PC-9 (cell line): ENCODE measurements at regions not wholly inside any gene's neighbourhood (a gene's known extent, or its start where the extent isn't known, plus 50 kb on each side); places are given as distances from the start of the nearest gene placed in this dataset.

ENCODE experiments used
- BruUV-seq: library from RNA; stranded (reverse); fragments of 400-500 nt; replicated peaks from 2 replicates; lab custom pipeline; 2021; lab: Mats Ljungman, UMichigan
- CTCF ChIA-PET: fragments of 300-600 bp; sonication (Branson Sonifier 250); formaldehyde crosslinking; loops from one replicate; lab custom pipeline; 2022; ENCODE audit warnings: antibody characterized with exemption; lab: Charles Lee
- POLR2A ChIA-PET: fragments of 300-600 bp; sonication (Branson Sonifier 250); formaldehyde crosslinking; loops from one replicate; lab custom pipeline; 2022; ENCODE audit warnings: antibody characterized with exemption; ENCODE audit not compliant: unreplicated experiment; lab: Charles Lee
- DNase-seq, 2 experiments: peaks; one replicate each; pipeline versions ENCODE4 v3.0.0 to v3.0.0-alpha.2; 2015 to 2022; ENCODE audit warnings: mixed read lengths in 1 of 2
- H2AFZ ChIP-seq: fragments of 200-600 bp; sonication (generic); 2 replicates; pipeline ENCODE4 v1.8.1; 2017; ENCODE audit warnings: antibody characterized with exemption
- H3F3A ChIP-seq: fragments of 200-600 bp; sonication (generic); 2 replicates; pipeline ENCODE4 v1.8.1; 2017; ENCODE audit warnings: antibody characterized with exemption, mild to moderate bottlenecking, low read depth; ENCODE audit not compliant: insufficient read depth
- H3K27ac ChIP-seq: fragments of 200-600 bp; sonication (generic); 2 replicates; pipeline ENCODE4 v1.6.1; 2016; ENCODE audit warnings: mixed run types
- H3K27me3 ChIP-seq: fragments of 200-600 bp; sonication (generic); 2 replicates; pipeline ENCODE4 v1.6.1; 2016; ENCODE audit warnings: low read depth, mixed run types; ENCODE audit not compliant: insufficient read depth
- H3K36me3 ChIP-seq: fragments of 200-600 bp; sonication (generic); 2 replicates; pipeline ENCODE4 v1.6.1; 2016; ENCODE audit warnings: low read depth, mixed run types
- H3K4me1 ChIP-seq: fragments of 200-600 bp; sonication (generic); replicated peaks from 2 replicates; pipeline ENCODE4 v1.6.1; 2016; ENCODE audit warnings: mixed run types; ENCODE audit not compliant: insufficient read depth
- H3K4me2 ChIP-seq: fragments of 200-600 bp; sonication (generic); 2 replicates; pipeline ENCODE4 v1.6.1; 2017; ENCODE audit warnings: mixed run types
- H3K4me3 ChIP-seq: fragments of 200-600 bp; sonication (generic); 2 replicates; pipeline ENCODE4 v1.6.1; 2016; ENCODE audit warnings: mixed run types
- H3K79me2 ChIP-seq: fragments of 200-600 bp; sonication (generic); 2 replicates; pipeline ENCODE4 v1.6.1; 2017; ENCODE audit warnings: low read depth, mixed run types
- H3K9me2 ChIP-seq: fragments of 200-600 bp; sonication (generic); 2 replicates; pipeline ENCODE4 v1.8.1; 2017; ENCODE audit warnings: mild to moderate bottlenecking; ENCODE audit not compliant: insufficient read depth
- H3K9me3 ChIP-seq: fragments of 200-600 bp; sonication (generic); 2 replicates; pipeline ENCODE4 v1.8.1; 2016; ENCODE audit warnings: low read depth; ENCODE audit not compliant: insufficient read depth
- H4K20me1 ChIP-seq: fragments of 200-600 bp; sonication (generic); 2 replicates; pipeline ENCODE4 v1.8.1; 2017; ENCODE audit not compliant: insufficient read depth
- EZH2 ChIP-seq: fragments of 200-600 bp; sonication (generic); IDR thresholded peaks from 2 replicates; pipeline ENCODE4 v1.8.0; 2017; ENCODE audit warnings: antibody characterized with exemption, low read depth
- intact Hi-C: fragments of 100-400 bp; cut with micrococcal nuclease; formaldehyde crosslinking; loops from one replicate; pipeline ENCODE4 v1.10.0; 2022; ENCODE audit not compliant: unreplicated experiment
- TF ChIP-seq, protein P1 (sequence below): fragments of 200-600 bp; sonication (generic); conservative IDR thresholded peaks from 2 replicates; pipeline ENCODE4 v1.6.1; 2017; ENCODE audit warnings: mixed run types, antibody characterized with exemption, mild to moderate bottlenecking, moderate library complexity

DNA sequence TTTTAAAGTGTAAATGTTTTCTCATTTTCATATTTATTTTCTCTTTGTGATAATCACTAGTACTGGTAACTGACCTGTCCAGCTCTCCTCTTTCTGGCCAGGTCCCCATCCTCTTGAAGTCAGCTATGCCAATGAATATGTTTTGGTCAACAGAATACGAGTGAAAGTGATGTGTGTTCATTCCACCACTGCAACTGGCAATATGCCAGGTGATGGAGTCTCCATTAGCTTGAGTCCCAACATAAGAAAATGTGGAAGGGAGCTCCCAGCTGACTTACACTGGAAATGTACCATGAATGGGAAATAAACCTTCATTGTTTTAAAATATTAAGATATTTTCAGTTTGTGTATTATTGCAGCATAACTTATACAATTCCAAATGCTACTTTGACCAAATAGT lies 75.8 kb downstream of the CCDC34 start:
- POLR2A ChIA-PET, result no interaction called here
- TF ChIP-seq, protein P1, sequence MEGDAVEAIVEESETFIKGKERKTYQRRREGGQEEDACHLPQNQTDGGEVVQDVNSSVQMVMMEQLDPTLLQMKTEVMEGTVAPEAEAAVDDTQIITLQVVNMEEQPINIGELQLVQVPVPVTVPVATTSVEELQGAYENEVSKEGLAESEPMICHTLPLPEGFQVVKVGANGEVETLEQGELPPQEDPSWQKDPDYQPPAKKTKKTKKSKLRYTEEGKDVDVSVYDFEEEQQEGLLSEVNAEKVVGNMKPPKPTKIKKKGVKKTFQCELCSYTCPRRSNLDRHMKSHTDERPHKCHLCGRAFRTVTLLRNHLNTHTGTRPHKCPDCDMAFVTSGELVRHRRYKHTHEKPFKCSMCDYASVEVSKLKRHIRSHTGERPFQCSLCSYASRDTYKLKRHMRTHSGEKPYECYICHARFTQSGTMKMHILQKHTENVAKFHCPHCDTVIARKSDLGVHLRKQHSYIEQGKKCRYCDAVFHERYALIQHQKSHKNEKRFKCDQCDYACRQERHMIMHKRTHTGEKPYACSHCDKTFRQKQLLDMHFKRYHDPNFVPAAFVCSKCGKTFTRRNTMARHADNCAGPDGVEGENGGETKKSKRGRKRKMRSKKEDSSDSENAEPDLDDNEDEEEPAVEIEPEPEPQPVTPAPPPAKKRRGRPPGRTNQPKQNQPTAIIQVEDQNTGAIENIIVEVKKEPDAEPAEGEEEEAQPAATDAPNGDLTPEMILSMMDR, result no peak
- TF ChIP-seq EZH2, result no peak
- DNase-seq, result no peak
- Histone ChIP-seq H3K36me3 (no peaks in the 10 kb centered on the region), H3K9me3 (peaks cover 11% of the 10 kb centered on the region), H3K27me3 (no peaks in the 10 kb centered on the region), H3K4me3 (no peak overlapping the region), H3K4me2 (no peak overlapping the region), H3K9me2 (no peaks in the 10 kb centered on the region), H3F3A (0 out of 2 replicates have a peak, but pooled peaks cover 3% of the 10 kb centered on the region), H3K4me1 (no peaks in the 10 kb centered on the region), H3K79me2 (no peaks in the 10 kb centered on the region), H4K20me1 (no peaks in the 10 kb centered on the region), H3K27ac (no peak overlapping the region), H2AFZ (no peak overlapping the region)
- no TSS peak for BruUV-seq
- intact Hi-C loops, result loop anchor here (10.0 kb wide), 1 partner anchor 82 kb away; no protein-coding TSS in a partner anchor
- CTCF ChIA-PET, result no interaction called here

DNA sequence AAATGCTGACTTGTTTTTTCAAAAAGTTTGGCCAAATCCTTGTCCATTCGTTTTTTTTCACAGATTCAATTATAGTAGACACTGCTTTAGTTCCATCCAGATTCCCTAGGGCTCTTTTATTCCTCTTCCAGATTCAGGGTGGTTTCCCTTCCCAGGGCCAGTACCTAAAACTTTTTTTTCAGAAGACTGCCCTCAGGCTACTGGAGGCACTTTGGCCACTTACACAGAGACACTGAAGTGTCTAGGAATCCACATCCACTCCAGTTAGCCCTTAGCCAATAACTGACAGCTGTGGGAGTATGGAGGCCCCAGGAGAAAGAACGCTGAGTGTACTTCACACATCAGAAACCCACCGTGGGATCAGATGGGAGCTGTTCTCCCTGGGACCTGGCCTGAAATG lies 77.3 kb downstream of the CCDC34 start:
- no peak for DNase-seq
- Histone ChIP-seq H2AFZ (no peak overlapping the region), H3K27ac (no peak overlapping the region), H3K9me2 (no peaks in the 10 kb centered on the region), H3K79me2 (no peaks in the 10 kb centered on the region), H3K9me3 (no peaks in the 10 kb centered on the region), H3K4me3 (no peak overlapping the region), H3F3A (0 out of 2 replicates have a peak, but pooled peaks cover under 1% of the 10 kb centered on the region), H4K20me1 (no peaks in the 10 kb centered on the region), H3K4me1 (no peaks in the 10 kb centered on the region), H3K4me2 (no peak overlapping the region), H3K36me3 (no peaks in the 10 kb centered on the region), H3K27me3 (no peaks in the 10 kb centered on the region)
- TF ChIP-seq, protein P1, result no peak
- intact Hi-C loops, result loop anchor here (10.0 kb wide), 1 partner anchor 81 kb away; no protein-coding TSS in a partner anchor
- POLR2A ChIA-PET, result no interaction called here
- BruUV-seq, result no TSS peak
- CTCF ChIA-PET, result no interaction called here

DNA sequence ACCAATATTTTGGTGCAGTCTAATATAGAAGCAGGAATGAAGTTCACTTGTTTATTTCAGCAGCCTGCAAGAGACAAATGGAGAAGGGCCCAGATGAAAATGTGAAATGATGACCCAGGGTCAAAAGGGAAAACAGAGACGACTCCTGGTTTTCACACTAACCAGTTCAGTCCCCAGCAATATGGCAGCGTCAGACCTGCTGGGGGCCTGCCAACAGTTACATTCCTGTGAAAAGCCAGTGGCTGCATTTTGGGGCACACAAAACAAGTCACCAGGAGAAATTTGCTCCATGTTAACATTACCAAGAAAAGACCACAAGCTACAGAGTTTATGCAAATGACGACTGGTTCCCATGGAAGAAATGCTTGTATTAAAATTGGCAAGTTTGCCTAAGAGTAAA lies 80.2 kb downstream of the CCDC34 start:
- BruUV-seq, result no TSS peak
- ChIA-PET POLR2A (no interaction called here), CTCF (interaction anchor here (0.7 kb wide), 1 partner anchor 203 kb away, joined by 4 read pairs; no protein-coding TSS in a partner anchor)
- Histone ChIP-seq H3F3A (no peaks in the 10 kb centered on the region), H3K79me2 (no peaks in the 10 kb centered on the region), H3K4me2 (no peak overlapping the region), H3K4me3 (no peak overlapping the region), H3K9me2 (no peaks in the 10 kb centered on the region), H3K27ac (no peak overlapping the region), H3K9me3 (no peaks in the 10 kb centered on the region), H3K27me3 (no peaks in the 10 kb centered on the region), H2AFZ (no peak overlapping the region), H4K20me1 (no peaks in the 10 kb centered on the region), H3K4me1 (no peaks in the 10 kb centered on the region), H3K36me3 (no peaks in the 10 kb centered on the region)
- DNase-seq, result no peak
- no peak for TF ChIP-seq EZH2
- TF ChIP-seq, protein P1, result no peak
- intact Hi-C loops, result loop anchor here (10.0 kb wide), 1 partner anchor 78 kb away; no protein-coding TSS in a partner anchor
